HepG2 (cell line): ENCODE measurements at regions not wholly inside any gene's neighbourhood (a gene's known extent, or its start where the extent isn't known, plus 50 kb on each side); places are given as distances from the start of the nearest gene placed in this dataset.

Experiments
- ATAC-seq: fragments of 200-7000 bp; cut with Tn5 transposase; 3 replicates; pipeline ENCODE4 v1.9.1; 2020; ENCODE audit warnings: mild to moderate bottlenecking, moderate library complexity
- BruUV-seq: library from RNA; stranded (reverse); fragments of 400-500 nt; replicated peaks from 2 replicates; lab custom pipeline; 2021; lab: Mats Ljungman, UMichigan
- CTCF ChIA-PET: fragments of 300-600 bp; formaldehyde crosslinking; extraction: SDS; loops from one replicate; lab custom pipeline; 2021; ENCODE audit warnings: low total read pairs, inconsistent platforms, low intra/inter-chr PET ratio; lab: Yijun Ruan, JAX
- POLR2A ChIA-PET: fragments of 350-600 bp; sonication (Branson Sonifier 250); formaldehyde crosslinking; loops from one replicate; lab custom pipeline; 2020; ENCODE audit warnings: antibody characterized with exemption, inconsistent platforms; lab: Yijun Ruan, JAX
- DNase-seq: peaks from one replicate; pipeline ENCODE4 v3.0.0-alpha.2; 2015; ENCODE audit warnings: low spot score
- FAIRE-seq: peaks from 3 replicates; lab custom pipeline; 2011; peaks lifted over from hg19 to GRCh38; lab: Jason Lieb, UNC
- H2AFZ ChIP-seq: one replicate; pipeline ENCODE4 v1.6.1; 2011; ENCODE audit warnings: low read length, inconsistent platforms
- H3K27ac ChIP-seq: fragments of 300-600 bp; 3 replicates; pipeline ENCODE4 v1.8.0; 2011; ENCODE audit warnings: mixed run types, mild to moderate bottlenecking, mixed read lengths, low read length, inconsistent platforms; ENCODE audit not compliant: insufficient read depth; ENCODE audit errors: extremely low read length
- H3K27me3 ChIP-seq, 2 experiments: fragments of 200-600 bp in 1 of 2; 2 replicates in 1 of 2; 3 replicates in 1 of 2; pipeline versions ENCODE4 v1.6.0 to v1.8.0; 2011; ENCODE audit warnings: low read length in 2 of 2, mild to moderate bottlenecking in 2 of 2, moderate library complexity in 2 of 2, inconsistent platforms in 1 of 2; ENCODE audit not compliant: insufficient read depth in 2 of 2, control insufficient read depth in 1 of 2
- H3K36me3 ChIP-seq, 2 experiments: fragments of 200-600 bp in 1 of 2; replicated peaks in 1 of 2; 2 replicates in 1 of 2; 3 replicates in 1 of 2; pipeline versions ENCODE4 v1.5.1 to v1.8.0; 2011; ENCODE audit warnings: low read length in 2 of 2, inconsistent platforms in 1 of 2; ENCODE audit not compliant: insufficient read depth in 2 of 2, control insufficient read depth in 1 of 2
- H3K4me1 ChIP-seq: 2 replicates; pipeline ENCODE4 v1.5.1; 2012; ENCODE audit warnings: low read length, inconsistent platforms; ENCODE audit not compliant: insufficient read depth
- H3K4me2 ChIP-seq: 2 replicates; pipeline ENCODE4 v1.6.0; 2011; ENCODE audit warnings: low read depth, low read length, inconsistent platforms
- H3K4me3 ChIP-seq, 3 experiments: fragments of 200-600 bp in 1 of 3; sonication (generic), shearing (Covaris generic) in 1 of 3; replicated peaks in 1 of 3; 2 replicates each; pipeline ENCODE4 v1.5.1; 2011 to 2016; ENCODE audit warnings: low read length in 3 of 3, inconsistent platforms in 2 of 3, low read depth in 2 of 3, mild to moderate bottlenecking in 2 of 3, control low read depth in 1 of 3, mixed read lengths in 1 of 3; ENCODE audit not compliant: insufficient read depth in 1 of 3
- H3K79me2 ChIP-seq: one replicate; pipeline ENCODE4 v1.6.1; 2011; ENCODE audit warnings: low read length, inconsistent platforms; ENCODE audit not compliant: insufficient read depth
- H3K9ac ChIP-seq: 2 replicates; pipeline ENCODE4 v1.6.0; 2011; ENCODE audit warnings: mild to moderate bottlenecking, low read depth, low read length, inconsistent platforms; ENCODE audit not compliant: insufficient read depth
- H3K9me3 ChIP-seq: 2 replicates; pipeline ENCODE4 v1.5.1; 2012; ENCODE audit warnings: mild to moderate bottlenecking, low read length
- H4K20me1 ChIP-seq: 2 replicates; pipeline ENCODE4 v1.6.0; 2011; ENCODE audit warnings: inconsistent platforms, mild to moderate bottlenecking, low read length, moderate library complexity; ENCODE audit not compliant: insufficient read depth
- DNMT3B ChIP-seq: conservative IDR thresholded peaks from 2 replicates; pipeline ENCODE4 v1.6.1; 2016; ENCODE audit warnings: missing biosample characterization, control low read depth
- FIP1L1 ChIP-seq: fragments of 200-400 bp; formaldehyde crosslinking; IDR thresholded peaks from 2 replicates; pipeline ENCODE4 v1.6.1; 2018; ENCODE audit warnings: low read depth, mild to moderate bottlenecking, low read length, moderate library complexity, borderline replicate concordance; ENCODE audit not compliant: insufficient read depth
- PRMT3 ChIP-seq: sonication (generic); formaldehyde crosslinking; IDR thresholded peaks from 2 replicates; pipeline ENCODE4 v1.8.1; 2022; ENCODE audit warnings: low read depth, mild to moderate bottlenecking, moderate library complexity, missing genetic modification reagents, borderline replicate concordance
- SMAD9 ChIP-seq: sonication (generic); formaldehyde crosslinking; IDR thresholded peaks from 2 replicates; pipeline ENCODE4 v1.5.1; 2020; ENCODE audit warnings: mild to moderate bottlenecking, missing genetic modification reagents
- ZNF563 ChIP-seq: sonication (generic); formaldehyde crosslinking; IDR thresholded peaks from 2 replicates; pipeline ENCODE4 v1.8.0; 2022; ENCODE audit warnings: mild to moderate bottlenecking, moderate library complexity, missing genetic modification reagents
- WGBS: methylation state at CpG from one replicate; pipeline ENCODE4 v1.1.6; 2017; ENCODE audit warnings: low lambda C conversion rate; 5-methylcytosine and 5-hydroxymethylcytosine counted together
- in situ Hi-C: cut with HindIII; loops from 2 replicates; pipeline ENCODE4 v1.10.0; 2017; ENCODE audit warnings: low pct_unique_long_range_greater_than_20kb; ENCODE audit not compliant: extremely low pct_ligation_motif_present
- intact Hi-C: fragments of 100-400 bp; cut with micrococcal nuclease; formaldehyde crosslinking; loops from one replicate; pipeline ENCODE4 v1.10.0; 2022; ENCODE audit not compliant: unreplicated experiment
- TF ChIP-seq, protein P1 (sequence below), 2 experiments: sonication (generic) in 1 of 2; formaldehyde crosslinking in 1 of 2; IDR thresholded peaks; 2 replicates each; pipeline versions ENCODE4 v1.4.0 to v1.6.1; 2018 to 2020; ENCODE audit warnings: missing genetic modification reagents in 2 of 2, borderline replicate concordance in 1 of 2, low read depth in 1 of 2, mild to moderate bottlenecking in 1 of 2, missing biosample characterization in 1 of 2
- TF ChIP-seq, protein P2 (sequence below): sonication (generic); formaldehyde crosslinking; IDR thresholded peaks from 2 replicates; pipeline ENCODE4 v1.5.1; 2020; ENCODE audit warnings: missing genetic modification reagents, mild to moderate bottlenecking, borderline replicate concordance
- TF ChIP-seq, protein P3 (sequence below): IDR thresholded peaks from 2 replicates; pipeline ENCODE4 v1.6.1; 2016; ENCODE audit warnings: low read depth, borderline replicate concordance
- TF ChIP-seq, protein P4 (sequence below): sonication (generic); formaldehyde crosslinking; IDR thresholded peaks from 2 replicates; pipeline ENCODE4 v1.5.0; 2020; ENCODE audit warnings: mild to moderate bottlenecking, missing genetic modification reagents, borderline replicate concordance
- TF ChIP-seq, protein P5 (sequence below): sonication (generic); formaldehyde crosslinking; IDR thresholded peaks from 2 replicates; pipeline ENCODE4 v1.4.0; 2020; ENCODE audit warnings: low read depth, missing genetic modification reagents

DNA sequence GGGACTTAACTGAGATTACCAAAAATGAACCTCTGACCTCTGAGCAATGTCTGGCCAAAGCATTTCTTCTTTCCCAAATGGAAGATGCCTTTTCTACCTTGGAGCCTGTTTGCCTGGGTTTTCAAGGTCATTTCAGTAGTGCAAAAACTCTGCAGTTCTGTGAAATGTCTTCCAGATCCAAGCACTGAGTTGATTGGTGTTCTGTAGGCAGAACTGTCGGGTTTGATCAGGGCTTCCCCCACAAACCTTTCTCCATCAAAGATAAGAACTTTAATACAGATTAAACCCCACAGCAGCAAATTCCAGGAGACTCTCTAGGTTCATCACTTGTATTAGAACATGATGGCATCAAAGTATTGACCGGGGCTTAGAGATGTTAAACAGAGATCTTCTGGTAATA is 192.7 kb upstream of the TOPAZ1 start (continued):
- no peak for TF ChIP-seq DNMT3B
- TF ChIP-seq, protein P1, sequence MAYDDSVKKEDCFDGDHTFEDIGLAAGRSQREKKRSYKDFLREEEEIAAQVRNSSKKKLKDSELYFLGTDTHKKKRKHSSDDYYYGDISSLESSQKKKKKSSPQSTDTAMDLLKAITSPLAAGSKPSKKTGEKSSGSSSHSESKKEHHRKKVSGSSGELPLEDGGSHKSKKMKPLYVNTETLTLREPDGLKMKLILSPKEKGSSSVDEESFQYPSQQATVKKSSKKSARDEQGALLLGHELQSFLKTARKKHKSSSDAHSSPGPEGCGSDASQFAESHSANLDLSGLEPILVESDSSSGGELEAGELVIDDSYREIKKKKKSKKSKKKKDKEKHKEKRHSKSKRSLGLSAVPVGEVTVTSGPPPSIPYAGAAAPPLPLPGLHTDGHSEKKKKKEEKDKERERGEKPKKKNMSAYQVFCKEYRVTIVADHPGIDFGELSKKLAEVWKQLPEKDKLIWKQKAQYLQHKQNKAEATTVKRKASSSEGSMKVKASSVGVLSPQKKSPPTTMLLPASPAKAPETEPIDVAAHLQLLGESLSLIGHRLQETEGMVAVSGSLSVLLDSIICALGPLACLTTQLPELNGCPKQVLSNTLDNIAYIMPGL (CRISPR knock-in tag; IDR thresholded peaks at IDR 0.05; ENCODE audit: borderline replicate concordance in 1 of 2, low read depth in 1 of 2): no peak
- TF ChIP-seq, protein P2, sequence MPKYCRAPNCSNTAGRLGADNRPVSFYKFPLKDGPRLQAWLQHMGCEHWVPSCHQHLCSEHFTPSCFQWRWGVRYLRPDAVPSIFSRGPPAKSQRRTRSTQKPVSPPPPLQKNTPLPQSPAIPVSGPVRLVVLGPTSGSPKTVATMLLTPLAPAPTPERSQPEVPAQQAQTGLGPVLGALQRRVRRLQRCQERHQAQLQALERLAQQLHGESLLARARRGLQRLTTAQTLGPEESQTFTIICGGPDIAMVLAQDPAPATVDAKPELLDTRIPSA (CRISPR knock-in tag): no peak
- no peak for TF ChIP-seq FIP1L1
- TF ChIP-seq, all 625 proteins: peak for 0

DNA sequence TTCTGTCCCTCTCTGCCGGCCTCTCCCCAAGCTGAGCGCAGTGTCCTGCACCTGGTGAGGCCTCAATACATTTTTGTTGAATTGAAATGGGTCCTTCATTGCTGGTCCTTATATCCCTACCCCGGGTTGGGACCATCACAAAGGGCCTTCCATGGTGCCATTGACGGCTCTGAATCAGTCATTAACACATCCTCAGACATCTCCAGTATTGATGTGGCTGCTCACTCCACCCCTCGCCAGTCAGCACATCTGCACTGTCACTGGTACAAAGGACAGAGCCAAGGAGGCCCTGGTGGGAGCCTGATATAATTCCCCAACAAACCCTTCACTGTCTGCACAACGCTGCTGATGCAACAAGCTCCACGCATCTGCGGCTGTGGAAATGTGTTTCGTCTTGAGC is 191.6 kb upstream of the TOPAZ1 start:
- Histone ChIP-seq H3K4me2 (no peak overlapping the region), H3K27me3 (peaks cover 0 to 28% of the 10 kb centered on the region in 2 experiments; a peak in 3 of 5 replicates), H3K4me1 (no peaks in the 10 kb centered on the region), H3K9ac (no peak overlapping the region), H3K4me3 (no peak overlapping the region), H2AFZ (no peak overlapping the region), H3K79me2 (no peaks in the 10 kb centered on the region), H4K20me1 (no peaks in the 10 kb centered on the region), H3K27ac (no peak overlapping the region), H3K9me3 (no peaks in the 10 kb centered on the region), H3K36me3 (no peaks in the 10 kb centered on the region)
- WGBS: 45% methylated on average over 7 of the region's 9 CpGs
- CTCF ChIA-PET: no interaction called here
- intact Hi-C loops: no loop called here
- FAIRE-seq: no peak
- POLR2A ChIA-PET: no interaction called here
- no TSS peak for BruUV-seq
- in situ Hi-C loops: no loop called here
- ATAC-seq: no peak
- no peak for DNase-seq
- TF ChIP-seq, protein P3, sequence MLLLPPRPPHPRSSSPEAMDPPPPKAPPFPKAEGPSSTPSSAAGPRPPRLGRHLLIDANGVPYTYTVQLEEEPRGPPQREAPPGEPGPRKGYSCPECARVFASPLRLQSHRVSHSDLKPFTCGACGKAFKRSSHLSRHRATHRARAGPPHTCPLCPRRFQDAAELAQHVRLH (CRISPR knock-in tag): no peak
- TF ChIP-seq ZNF563 (CRISPR knock-in tag) (no peak), SMAD9 (CRISPR knock-in tag) (no peak), PRMT3 (CRISPR knock-in tag) (no peak)
- TF ChIP-seq, protein P4, sequence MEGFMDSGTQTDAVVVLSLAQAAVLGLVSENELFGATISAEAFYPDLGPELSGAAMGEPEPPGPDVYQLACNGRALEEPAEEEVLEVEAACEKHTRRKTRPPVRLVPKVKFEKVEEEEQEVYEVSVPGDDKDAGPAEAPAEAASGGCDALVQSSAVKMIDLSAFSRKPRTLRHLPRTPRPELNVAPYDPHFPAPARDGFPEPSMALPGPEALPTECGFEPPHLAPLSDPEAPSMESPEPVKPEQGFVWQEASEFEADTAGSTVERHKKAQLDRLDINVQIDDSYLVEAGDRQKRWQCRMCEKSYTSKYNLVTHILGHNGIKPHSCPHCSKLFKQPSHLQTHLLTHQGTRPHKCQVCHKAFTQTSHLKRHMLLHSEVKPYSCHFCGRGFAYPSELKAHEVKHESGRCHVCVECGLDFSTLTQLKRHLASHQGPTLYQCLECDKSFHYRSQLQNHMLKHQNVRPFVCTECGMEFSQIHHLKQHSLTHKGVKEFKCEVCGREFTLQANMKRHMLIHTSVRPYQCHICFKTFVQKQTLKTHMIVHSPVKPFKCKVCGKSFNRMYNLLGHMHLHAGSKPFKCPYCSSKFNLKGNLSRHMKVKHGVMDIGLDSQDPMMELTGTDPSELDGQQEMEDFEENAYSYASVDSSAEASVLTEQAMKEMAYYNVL: no peak
- TF ChIP-seq, protein P5, sequence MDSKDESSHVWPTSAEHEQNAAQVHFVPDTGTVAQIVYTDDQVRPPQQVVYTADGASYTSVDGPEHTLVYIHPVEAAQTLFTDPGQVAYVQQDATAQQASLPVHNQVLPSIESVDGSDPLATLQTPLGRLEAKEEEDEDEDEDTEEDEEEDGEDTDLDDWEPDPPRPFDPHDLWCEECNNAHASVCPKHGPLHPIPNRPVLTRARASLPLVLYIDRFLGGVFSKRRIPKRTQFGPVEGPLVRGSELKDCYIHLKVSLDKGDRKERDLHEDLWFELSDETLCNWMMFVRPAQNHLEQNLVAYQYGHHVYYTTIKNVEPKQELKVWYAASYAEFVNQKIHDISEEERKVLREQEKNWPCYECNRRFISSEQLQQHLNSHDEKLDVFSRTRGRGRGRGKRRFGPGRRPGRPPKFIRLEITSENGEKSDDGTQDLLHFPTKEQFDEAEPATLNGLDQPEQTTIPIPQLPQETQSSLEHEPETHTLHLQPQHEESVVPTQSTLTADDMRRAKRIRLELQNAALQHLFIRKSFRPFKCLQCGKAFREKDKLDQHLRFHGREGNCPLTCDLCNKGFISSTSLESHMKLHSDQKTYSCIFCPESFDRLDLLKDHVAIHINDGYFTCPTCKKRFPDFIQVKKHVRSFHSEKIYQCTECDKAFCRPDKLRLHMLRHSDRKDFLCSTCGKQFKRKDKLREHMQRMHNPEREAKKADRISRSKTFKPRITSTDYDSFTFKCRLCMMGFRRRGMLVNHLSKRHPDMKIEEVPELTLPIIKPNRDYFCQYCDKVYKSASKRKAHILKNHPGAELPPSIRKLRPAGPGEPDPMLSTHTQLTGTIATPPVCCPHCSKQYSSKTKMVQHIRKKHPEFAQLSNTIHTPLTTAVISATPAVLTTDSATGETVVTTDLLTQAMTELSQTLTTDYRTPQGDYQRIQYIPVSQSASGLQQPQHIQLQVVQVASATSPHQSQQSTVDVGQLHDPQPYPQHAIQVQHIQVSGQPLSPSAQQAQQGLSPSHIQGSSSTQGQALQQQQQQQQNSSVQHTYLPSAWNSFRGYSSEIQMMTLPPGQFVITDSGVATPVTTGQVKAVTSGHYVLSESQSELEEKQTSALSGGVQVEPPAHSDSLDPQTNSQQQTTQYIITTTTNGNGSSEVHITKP (CRISPR knock-in tag): no peak
